ENCODE measurements at regions not wholly inside any gene's neighbourhood (a gene's known extent, or its start where the extent isn't known, plus 50 kb on each side); places are given as distances from the start of the nearest gene placed in this dataset.

DNA sequence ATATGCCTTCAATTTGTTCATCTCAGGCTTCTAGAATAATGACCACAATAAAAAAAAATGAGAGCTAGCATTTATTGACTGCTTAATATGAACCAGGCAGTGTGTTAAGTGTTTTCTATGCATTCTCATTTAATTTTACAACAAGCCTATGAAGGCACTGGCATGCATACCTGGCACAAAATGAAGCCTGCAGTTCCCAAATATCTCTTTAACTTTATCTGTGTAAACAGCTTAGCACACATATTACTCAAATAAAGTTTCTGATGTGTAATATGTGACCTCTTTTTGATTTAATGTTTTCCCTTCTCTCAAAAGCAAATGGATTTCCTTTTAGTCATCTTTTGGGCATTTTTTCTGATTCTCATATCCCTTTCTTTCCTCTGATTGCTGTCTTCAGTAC, 671.8 kb downstream of the PCDH7 start:
- no peaks in the 10 kb centered on the region for H3K36me3 ChIP-seq (ENCODE audit: control insufficient read depth, insufficient read depth, low read length)
- H3K9me3 ChIP-seq (ENCODE audit: control insufficient read depth, low read length) = no peaks in the 10 kb centered on the region
- no peaks in the 10 kb centered on the region for H3K4me1 ChIP-seq
- no peak overlapping the region for H3K4me2 ChIP-seq (ENCODE audit: low read length)
- H3K79me2 ChIP-seq = no peaks in the 10 kb centered on the region
- no peak overlapping the region for H2AFZ ChIP-seq
- H3K27me3 ChIP-seq (ENCODE audit: control insufficient read depth, insufficient read depth, low read length) = no peaks in the 10 kb centered on the region
- H3K9ac ChIP-seq = no peak overlapping the region
- no peak overlapping the region for H3K27ac ChIP-seq
- TF ChIP-seq, protein P1, sequence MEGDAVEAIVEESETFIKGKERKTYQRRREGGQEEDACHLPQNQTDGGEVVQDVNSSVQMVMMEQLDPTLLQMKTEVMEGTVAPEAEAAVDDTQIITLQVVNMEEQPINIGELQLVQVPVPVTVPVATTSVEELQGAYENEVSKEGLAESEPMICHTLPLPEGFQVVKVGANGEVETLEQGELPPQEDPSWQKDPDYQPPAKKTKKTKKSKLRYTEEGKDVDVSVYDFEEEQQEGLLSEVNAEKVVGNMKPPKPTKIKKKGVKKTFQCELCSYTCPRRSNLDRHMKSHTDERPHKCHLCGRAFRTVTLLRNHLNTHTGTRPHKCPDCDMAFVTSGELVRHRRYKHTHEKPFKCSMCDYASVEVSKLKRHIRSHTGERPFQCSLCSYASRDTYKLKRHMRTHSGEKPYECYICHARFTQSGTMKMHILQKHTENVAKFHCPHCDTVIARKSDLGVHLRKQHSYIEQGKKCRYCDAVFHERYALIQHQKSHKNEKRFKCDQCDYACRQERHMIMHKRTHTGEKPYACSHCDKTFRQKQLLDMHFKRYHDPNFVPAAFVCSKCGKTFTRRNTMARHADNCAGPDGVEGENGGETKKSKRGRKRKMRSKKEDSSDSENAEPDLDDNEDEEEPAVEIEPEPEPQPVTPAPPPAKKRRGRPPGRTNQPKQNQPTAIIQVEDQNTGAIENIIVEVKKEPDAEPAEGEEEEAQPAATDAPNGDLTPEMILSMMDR (IDR thresholded peaks at IDR 0.05) = no peak
- no peak overlapping the region for H3K4me3 ChIP-seq (ENCODE audit: low read depth, low read length)

DNA sequence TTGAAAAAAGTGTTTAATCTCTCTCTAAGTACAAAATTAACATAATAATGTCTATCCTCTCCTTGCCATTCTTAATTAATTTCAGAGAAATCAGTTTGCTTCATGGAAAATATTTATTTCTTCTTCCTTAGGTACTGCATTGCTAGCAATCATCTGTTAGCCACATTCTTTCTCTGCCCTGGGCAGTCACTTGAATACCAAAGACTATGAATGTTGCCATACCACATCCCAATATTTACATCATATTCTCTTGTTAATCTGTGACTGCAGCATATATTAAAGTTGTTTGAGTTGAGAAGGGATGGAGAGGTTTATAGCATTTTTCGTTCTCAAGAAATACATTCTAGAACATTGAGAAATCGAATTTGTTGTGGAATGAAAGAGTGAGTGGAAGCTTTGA, 672.8 kb downstream of the PCDH7 start:
- H3K27ac ChIP-seq = no peak overlapping the region
- H3K4me1 ChIP-seq = no peaks in the 10 kb centered on the region
- H3K27me3 ChIP-seq (ENCODE audit: control insufficient read depth, insufficient read depth, low read length) = no peaks in the 10 kb centered on the region
- TF ChIP-seq, protein P1 (IDR thresholded peaks at IDR 0.05) = no peak
- no peak overlapping the region for H3K4me3 ChIP-seq (ENCODE audit: low read depth, low read length)
- H3K36me3 ChIP-seq (ENCODE audit: control insufficient read depth, insufficient read depth, low read length) = no peaks in the 10 kb centered on the region
- no peaks in the 10 kb centered on the region for H3K79me2 ChIP-seq
- H3K9me3 ChIP-seq (ENCODE audit: control insufficient read depth, low read length) = no peaks in the 10 kb centered on the region
- H3K9ac ChIP-seq = no peak overlapping the region
- H2AFZ ChIP-seq = no peak overlapping the region
- H3K4me2 ChIP-seq (ENCODE audit: low read length) = no peak overlapping the region

DNA sequence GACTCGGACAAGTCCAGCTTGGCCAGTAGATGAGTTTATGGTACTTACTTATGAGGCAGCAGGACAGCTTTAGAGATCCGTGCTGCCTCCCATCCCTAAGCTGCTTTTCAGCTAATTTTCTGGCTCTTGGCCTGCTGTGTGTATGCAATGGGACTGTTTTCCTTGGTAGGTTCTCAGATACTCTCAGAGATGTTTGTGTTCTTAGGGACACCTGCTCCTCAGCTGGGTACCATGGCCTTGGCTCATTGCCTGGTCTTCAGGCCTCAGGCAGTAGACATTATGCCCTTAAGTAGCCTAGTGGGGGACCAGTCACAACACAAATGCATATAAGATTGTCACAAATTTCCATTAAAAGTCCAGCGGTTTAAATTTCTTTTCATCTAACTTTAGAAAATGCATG, 688.0 kb downstream of the PCDH7 start:
- Histone ChIP-seq H3K9ac (no peak overlapping the region), H3K79me2 (no peaks in the 10 kb centered on the region), H3K4me3 (ENCODE audit: low read depth, low read length) (no peak overlapping the region), H3K4me1 (no peaks in the 10 kb centered on the region), H3K9me3 (ENCODE audit: control insufficient read depth, low read length) (no peaks in the 10 kb centered on the region), H3K4me2 (ENCODE audit: low read length) (no peak overlapping the region), H3K36me3 (ENCODE audit: control insufficient read depth, insufficient read depth, low read length) (no peaks in the 10 kb centered on the region), H3K27me3 (ENCODE audit: control insufficient read depth, insufficient read depth, low read length) (no peaks in the 10 kb centered on the region), H3K27ac (no peak overlapping the region), H2AFZ (no peak overlapping the region)
- TF ChIP-seq, protein P1 (IDR thresholded peaks at IDR 0.05) = no peak

DNA sequence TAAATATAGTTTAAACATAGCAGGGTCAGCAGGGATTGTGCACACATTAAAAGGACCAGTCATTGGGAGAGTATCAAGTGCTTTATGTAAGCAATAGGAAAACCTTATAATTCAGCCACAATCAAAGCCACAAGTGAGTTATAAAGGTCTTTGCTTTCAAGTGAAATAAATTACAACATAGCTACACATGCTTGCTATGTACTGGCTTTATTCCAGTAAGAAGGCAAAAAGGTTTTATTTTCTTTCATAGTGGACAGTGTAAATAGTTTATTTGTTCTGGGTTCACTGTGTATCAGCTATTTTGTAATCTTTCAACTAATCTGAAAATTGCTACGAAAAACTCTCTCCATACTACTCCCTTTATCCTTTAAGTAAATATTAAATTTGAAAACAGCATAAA, 691.4 kb downstream of the PCDH7 start:
- Histone ChIP-seq H3K79me2 (no peaks in the 10 kb centered on the region), H3K27me3 (ENCODE audit: control insufficient read depth, insufficient read depth, low read length) (no peaks in the 10 kb centered on the region), H2AFZ (no peak overlapping the region), H3K4me2 (ENCODE audit: low read length) (no peak overlapping the region), H3K4me3 (ENCODE audit: low read depth, low read length) (no peak overlapping the region), H3K9ac (no peak overlapping the region), H3K9me3 (ENCODE audit: control insufficient read depth, low read length) (no peaks in the 10 kb centered on the region), H3K4me1 (no peaks in the 10 kb centered on the region), H3K36me3 (ENCODE audit: control insufficient read depth, insufficient read depth, low read length) (no peaks in the 10 kb centered on the region), H3K27ac (no peak overlapping the region)
- TF ChIP-seq, protein P1 (IDR thresholded peaks at IDR 0.05) = no peak

DNA sequence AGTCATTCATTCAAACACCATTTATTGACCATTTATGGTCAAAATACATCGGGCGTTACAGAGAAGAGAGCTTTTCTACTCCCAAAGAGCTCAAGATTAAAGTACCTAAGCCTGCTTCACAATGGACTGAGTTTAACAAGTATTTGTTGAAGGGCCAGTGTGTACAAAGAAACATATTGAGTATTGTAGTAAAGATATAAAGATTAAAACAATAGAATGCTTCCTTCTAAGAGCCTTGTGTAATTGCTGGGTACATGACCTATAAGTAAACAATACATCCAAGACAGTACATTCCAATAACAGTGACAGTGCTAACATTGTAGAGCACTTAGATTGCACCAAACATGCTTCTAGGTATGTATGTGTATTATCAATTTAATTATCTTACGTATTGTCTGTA, 695.5 kb downstream of the PCDH7 start:
- no peak overlapping the region for H3K27ac ChIP-seq
- H3K4me3 ChIP-seq (ENCODE audit: low read depth, low read length) = no peak overlapping the region
- no peaks in the 10 kb centered on the region for H3K79me2 ChIP-seq
- no peaks in the 10 kb centered on the region for H3K9me3 ChIP-seq (ENCODE audit: control insufficient read depth, low read length)
- TF ChIP-seq, protein P1 (IDR thresholded peaks at IDR 0.05) = no peak
- H3K4me1 ChIP-seq = no peaks in the 10 kb centered on the region
- H3K36me3 ChIP-seq (ENCODE audit: control insufficient read depth, insufficient read depth, low read length) = no peaks in the 10 kb centered on the region
- H3K9ac ChIP-seq = no peak overlapping the region
- H2AFZ ChIP-seq = no peak overlapping the region
- H3K27me3 ChIP-seq (ENCODE audit: control insufficient read depth, insufficient read depth, low read length) = no peaks in the 10 kb centered on the region
- H3K4me2 ChIP-seq (ENCODE audit: low read length) = no peak overlapping the region
